ENCODE measurements at regions not wholly inside any gene's neighbourhood (a gene's known extent, or its start where the extent isn't known, plus 50 kb on each side); places are given as distances from the start of the nearest gene placed in this dataset.

DNA sequence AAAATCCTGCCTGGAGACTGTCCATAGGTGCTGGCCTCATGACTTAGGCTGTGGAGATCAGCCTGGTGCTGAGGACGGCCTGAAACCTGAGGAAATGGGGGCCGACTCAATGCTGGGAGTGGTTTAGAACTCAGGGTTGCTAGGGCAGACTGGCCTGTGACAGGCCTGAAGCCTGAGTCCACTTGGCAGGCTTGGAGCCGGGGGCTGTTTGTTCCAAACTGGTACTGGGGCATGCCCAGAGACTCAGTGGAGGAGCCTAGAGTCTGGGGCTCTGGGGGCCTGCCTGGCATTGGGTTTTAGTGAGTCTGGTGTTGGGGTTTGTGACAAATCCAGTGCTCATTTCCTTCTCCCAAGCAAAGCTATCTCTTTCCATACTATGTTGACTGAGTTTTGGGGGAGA is 489.7 kb upstream of the CNKSR2 start:
- no peak for DNase-seq (ENCODE audit: low read depth in 4 of 4, low spot score in 3 of 4)

GRCh38 chrX:20863649-20864048 is 510.6 kb upstream of the CNKSR2 start:
- no peak for DNase-seq (ENCODE audit: low read depth in 4 of 4, low spot score in 3 of 4)

DNA sequence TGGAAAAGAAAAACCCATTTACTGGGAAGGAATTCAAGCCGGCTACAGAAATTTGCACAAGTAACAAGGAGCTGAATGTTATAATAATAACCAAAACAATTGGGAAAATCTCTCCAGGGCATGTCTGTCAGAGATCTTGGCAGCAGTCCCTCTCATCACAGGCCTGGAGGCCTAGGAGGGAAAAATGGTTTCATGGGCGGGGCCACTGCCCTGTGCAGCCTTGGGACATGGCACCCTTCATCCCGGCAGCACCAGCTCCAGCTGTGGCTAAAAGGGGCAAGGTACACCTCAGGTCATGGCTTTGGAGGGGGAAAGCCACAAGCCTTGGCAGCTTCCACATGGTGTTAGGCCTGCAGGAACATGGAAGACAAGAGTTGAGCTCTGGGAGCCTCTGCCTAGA is 513.1 kb upstream of the CNKSR2 start:
- DNase-seq (ENCODE audit: low read depth in 4 of 4, low spot score in 3 of 4) = no peak

DNA sequence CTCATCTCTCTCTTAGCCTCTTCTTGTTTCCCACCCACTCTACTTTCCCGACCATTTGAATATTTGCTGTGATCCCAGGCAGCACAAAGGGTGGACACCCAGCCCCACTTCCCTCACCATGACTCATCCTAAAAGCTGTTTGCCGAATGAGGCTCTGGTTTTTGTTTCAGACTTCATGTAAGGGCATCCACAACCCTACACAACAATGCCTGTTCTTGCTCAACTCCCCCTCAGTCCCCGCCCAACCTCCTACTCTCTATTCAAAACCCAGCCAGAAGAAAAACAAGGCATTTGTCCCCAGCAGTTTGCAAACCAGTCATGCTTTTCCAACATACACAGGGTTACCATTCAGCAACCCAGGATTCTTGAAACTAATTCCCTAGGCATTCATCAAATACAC is 516.5 kb upstream of the CNKSR2 start:
- DNase-seq (ENCODE audit: low read depth in 4 of 4, low spot score in 3 of 4) = no peak

GRCh38 chrX:20838477-20838876 is 535.7 kb upstream of the CNKSR2 start:
- no peak for DNase-seq (ENCODE audit: low read depth in 4 of 4, low spot score in 3 of 4)

GRCh38 chrX:20829665-20830491 is 544.3 kb upstream of the CNKSR2 start:
- DNase-seq (ENCODE audit: low read depth in 4 of 4, low spot score in 3 of 4) = no peak

DNA sequence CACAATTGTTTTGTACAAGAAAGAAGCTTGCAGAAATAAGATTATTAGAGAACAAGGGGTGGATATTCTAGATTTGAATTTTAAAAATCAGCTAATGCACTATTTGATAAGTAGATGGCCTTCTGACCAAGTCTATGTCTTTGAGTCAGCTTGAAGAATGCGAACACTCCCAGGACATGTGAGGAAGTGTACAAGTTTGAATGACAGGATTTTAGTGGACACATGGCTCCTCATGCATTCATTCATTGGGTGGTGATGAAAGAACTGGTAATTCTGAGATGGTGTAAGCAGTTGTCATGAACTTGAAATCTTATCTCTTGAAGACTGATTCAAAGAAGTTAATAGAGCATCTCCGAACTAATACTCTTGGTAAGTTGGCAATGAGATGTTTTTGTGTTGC is 548.2 kb upstream of the CNKSR2 start:
- no peak for DNase-seq (ENCODE audit: low read depth in 4 of 4, low spot score in 3 of 4)

- DNase-seq (ENCODE audit: low read depth in 4 of 4, low spot score in 3 of 4) = no peak
Observed at GRCh38 chrX:20803971-20804370, 537.3 kb upstream of the RPS6KA3 start.

GRCh38 chrX:20802036-20802435 is 535.3 kb upstream of the RPS6KA3 start:
- DNase-seq (ENCODE audit: low read depth in 4 of 4, low spot score in 3 of 4) = no peak

DNA sequence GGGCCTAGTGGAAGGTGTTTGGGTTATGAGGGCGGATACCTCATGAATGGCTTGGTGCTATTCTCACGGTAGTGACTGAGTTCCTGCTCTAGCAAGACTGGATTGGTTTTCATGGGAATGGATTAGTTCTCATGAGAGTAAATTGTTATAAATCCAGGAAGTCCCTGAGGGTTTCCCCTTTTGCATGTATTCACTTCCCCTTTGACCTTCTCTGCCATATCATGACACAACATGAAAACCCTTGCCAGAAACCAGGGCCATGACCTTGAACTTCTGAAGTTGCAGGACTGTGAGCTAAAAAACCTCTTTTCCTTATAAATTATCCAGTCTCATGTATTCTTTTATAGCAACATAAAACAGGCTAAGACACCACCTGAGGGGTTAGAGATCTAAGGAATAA is 529.7 kb upstream of the RPS6KA3 start:
- DNase-seq (ENCODE audit: low read depth in 4 of 4, low spot score in 3 of 4) = no peak

GRCh38 chrX:20789103-20789502 is 522.4 kb upstream of the RPS6KA3 start:
- no peak for DNase-seq (ENCODE audit: low read depth in 4 of 4, low spot score in 3 of 4)

DNA sequence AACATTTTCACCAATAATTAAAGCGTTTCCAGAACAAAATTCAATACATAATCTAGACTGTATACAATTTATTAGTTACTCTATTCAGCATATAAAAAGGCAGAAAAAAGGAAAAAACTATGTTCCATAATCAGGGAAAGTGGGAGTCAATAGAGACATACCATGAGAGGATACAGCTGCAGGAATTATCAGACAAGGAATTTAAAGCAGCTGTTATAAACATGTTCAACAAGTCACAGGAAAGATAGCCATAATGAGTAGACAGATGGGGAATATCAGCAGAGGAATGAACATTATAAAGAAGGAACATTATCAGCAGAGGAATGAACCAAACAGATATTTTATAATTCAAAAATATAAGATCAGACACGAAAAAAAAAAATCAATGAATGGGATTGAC is 500.6 kb upstream of the RPS6KA3 start:
- DNase-seq (ENCODE audit: low read depth in 4 of 4, low spot score in 3 of 4) = no peak

DNA sequence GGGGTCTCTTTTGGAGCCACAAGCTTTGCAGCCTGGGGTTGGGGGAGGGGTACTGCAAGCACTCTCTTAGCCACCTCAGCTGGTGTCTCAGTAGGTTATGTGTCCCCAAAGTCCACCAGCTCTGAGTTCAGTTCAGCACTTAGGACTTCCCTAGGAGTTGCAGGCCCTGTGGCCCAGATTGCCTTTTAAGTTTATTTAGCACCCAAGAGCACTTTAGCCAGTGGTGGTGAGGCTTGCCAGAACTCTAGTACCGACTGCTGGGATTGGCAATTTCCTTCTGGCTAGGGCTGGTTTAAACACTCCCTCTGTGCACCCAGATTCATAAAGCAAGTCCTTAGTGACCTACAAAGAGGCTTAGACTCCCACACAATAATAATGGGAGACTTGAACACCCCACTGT is 489.9 kb upstream of the RPS6KA3 start:
- DNase-seq (ENCODE audit: low read depth in 4 of 4, low spot score in 3 of 4) = no peak

- no peak for DNase-seq (ENCODE audit: low read depth in 4 of 4, low spot score in 3 of 4)
Observed at GRCh38 chrX:20753076-20753475, 486.4 kb upstream of the RPS6KA3 start.

DNA sequence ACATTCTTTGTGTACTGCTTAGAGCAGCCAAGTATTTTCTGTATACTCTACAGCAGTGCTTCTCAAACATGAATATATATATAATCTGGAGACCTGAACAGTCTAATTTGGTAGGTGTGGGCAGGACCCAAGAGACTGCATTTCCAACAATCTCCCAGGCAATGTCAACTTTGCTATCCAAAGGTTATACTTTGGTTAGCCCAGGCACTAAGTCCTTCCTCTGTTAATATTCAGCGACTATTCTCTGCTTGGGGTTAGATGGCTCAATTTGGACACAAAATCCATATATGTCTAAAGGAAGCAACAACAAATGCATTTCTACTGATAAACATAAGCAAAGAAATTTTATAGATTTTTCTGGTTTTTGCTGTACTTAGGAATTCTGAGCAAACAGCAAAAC is 480.0 kb upstream of the RPS6KA3 start:
- no peak for DNase-seq (ENCODE audit: low read depth in 4 of 4, low spot score in 3 of 4)

DNA sequence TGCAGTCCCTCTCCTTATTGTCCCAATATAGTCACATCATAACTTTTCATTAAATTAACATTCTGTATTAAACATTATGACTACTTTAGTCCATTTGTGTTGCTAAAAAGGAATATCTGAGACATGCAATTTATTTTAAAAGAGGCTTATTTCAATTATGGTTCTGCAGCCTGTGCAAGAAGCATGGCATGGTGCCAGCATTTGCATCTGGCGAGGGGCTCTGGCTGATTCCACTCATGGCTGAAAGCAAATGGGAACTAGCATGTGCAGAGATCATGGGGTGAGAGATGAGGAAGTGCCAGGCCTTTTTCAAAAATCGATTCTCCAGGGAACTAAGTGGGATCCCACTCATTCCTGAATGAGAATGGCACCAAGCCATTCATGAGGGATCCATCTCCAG is 476.3 kb upstream of the RPS6KA3 start:
- DNase-seq (ENCODE audit: low read depth in 4 of 4, low spot score in 3 of 4) = no peak

- DNase-seq (ENCODE audit: low read depth in 4 of 4, low spot score in 3 of 4) = no peak
Observed at GRCh38 chrX:20742106-20742505, 475.4 kb upstream of the RPS6KA3 start.

GRCh38 chrX:20740443-20740842 is 473.7 kb upstream of the RPS6KA3 start:
- DNase-seq (ENCODE audit: low read depth in 4 of 4, low spot score in 3 of 4) = no peak

- DNase-seq (ENCODE audit: low read depth in 4 of 4, low spot score in 3 of 4) = no peak
Observed at GRCh38 chrX:20739038-20739745, 472.5 kb upstream of the RPS6KA3 start.

GRCh38 chrX:20729416-20729815 is 462.7 kb upstream of the RPS6KA3 start:
- no peak for DNase-seq (ENCODE audit: low read depth in 4 of 4, low spot score in 3 of 4)

- DNase-seq (ENCODE audit: low read depth in 4 of 4, low spot score in 3 of 4) = no peak
Observed at GRCh38 chrX:20727447-20727846, 460.7 kb upstream of the RPS6KA3 start.

DNA sequence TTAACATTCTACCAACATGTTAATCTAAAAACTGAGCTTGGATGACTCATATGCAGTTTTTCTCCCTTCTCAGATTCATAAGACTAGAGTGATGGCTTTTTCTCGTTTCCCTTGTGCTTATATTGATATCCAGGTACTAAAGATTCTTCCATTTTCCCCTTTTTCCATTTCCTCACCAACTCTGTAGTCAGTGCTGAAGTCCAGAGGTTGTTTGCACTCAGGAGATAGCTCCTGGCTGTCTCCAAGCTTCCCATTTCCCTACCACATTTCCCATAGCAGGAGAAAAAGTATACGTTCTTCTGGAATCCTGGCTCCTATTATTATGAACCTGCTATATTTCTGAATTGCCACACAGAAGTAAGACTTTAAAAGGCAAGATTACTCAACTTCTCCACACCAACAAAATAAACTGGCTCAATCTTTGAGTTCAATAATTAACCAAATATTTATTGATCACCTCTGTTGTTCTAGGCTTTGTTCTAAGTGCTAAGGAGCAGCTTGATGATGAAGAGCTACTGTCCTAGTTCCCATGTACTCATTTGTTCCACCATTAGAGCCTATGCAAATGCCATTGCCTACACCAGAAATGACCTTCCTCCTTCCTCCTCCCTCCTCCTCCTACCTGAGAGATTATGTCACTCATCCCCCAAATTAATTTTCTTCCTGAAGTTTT is 454.4 kb upstream of the RPS6KA3 start:
- DNase-seq (ENCODE audit: low read depth in 4 of 4, low spot score in 3 of 4) = no peak

All from right renal pelvis (tissue), 4 donors.